ENCODE measurements at regions not wholly inside any gene's neighbourhood (a gene's known extent, or its start where the extent isn't known, plus 50 kb on each side); places are given as distances from the start of the nearest gene placed in this dataset.

GRCh38 chr2:9107168-9108025 is 99.2 kb upstream of the ASAP2 start:
- no peak overlapping the region for H3K27ac Mint-ChIP-seq (ENCODE audit: low read depth, unreplicated experiment)

DNA sequence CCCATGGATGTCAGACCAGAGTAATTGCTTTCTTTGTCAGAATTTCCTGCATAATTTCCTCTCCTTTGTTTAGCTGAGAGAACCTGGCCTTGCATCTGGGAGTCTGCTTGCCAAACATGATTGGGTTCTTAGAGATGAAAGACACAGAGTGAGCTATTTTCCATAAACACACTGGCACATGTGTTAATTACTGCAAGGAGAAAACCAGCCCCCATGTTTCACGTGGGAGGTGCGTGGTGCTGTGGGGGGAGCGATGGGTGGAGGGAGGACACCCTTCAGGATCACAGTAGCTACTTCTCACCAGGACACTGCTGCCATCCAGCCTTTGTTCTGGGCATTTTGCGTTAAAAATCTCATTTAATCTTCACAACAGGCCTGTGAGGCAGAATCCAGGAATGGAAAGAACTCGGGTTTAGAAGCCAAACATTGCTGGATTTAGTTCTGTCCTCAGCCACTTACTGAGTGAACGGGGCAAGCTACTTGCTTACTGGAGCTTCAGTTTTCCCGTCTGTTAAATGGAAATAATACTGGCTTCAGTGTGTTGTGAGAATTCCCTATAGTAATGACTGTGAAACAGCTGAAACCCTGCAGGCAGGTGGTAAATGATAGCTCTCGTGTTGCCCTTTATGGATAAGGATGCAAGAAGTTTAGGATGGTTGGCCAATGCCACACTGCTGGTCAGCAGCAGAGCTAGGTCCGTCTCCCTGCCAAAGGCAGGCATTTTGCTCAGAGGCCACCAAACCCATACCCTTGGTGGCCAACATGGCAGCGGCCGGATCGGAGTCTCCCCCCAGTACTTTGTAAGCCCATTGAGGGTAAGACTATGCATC is 100.1 kb upstream of the ASAP2 start:
- BruUV-seq (replicated peaks): no TSS peak
- DNase-seq (ENCODE audit: unreplicated experiment): no peak
- Mint-ChIP-seq H3K36me3 (ENCODE audit: insufficient read depth, unreplicated experiment) (no peaks in the 10 kb centered on the region), H3K4me1 (ENCODE audit: insufficient read depth, unreplicated experiment) (peaks cover 29% of the 10 kb centered on the region), H3K27ac (ENCODE audit: low read depth, unreplicated experiment) (no peak overlapping the region), H3K4me3 (ENCODE audit: unreplicated experiment) (no peak overlapping the region), H3K27me3 (ENCODE audit: insufficient read depth, unreplicated experiment) (no peaks in the 10 kb centered on the region), H3K9me3 (ENCODE audit: unreplicated experiment) (no peaks in the 10 kb centered on the region)
- ChIA-PET CTCF (interaction anchor here (0.5 to 1.3 kb wide), 3 partner anchors 35 to 1027 kb away, joined by 3 to 4 read pairs (median 4); no protein-coding TSS in a partner anchor), POLR2A (no interaction called here)
- TF ChIP-seq, protein P1, sequence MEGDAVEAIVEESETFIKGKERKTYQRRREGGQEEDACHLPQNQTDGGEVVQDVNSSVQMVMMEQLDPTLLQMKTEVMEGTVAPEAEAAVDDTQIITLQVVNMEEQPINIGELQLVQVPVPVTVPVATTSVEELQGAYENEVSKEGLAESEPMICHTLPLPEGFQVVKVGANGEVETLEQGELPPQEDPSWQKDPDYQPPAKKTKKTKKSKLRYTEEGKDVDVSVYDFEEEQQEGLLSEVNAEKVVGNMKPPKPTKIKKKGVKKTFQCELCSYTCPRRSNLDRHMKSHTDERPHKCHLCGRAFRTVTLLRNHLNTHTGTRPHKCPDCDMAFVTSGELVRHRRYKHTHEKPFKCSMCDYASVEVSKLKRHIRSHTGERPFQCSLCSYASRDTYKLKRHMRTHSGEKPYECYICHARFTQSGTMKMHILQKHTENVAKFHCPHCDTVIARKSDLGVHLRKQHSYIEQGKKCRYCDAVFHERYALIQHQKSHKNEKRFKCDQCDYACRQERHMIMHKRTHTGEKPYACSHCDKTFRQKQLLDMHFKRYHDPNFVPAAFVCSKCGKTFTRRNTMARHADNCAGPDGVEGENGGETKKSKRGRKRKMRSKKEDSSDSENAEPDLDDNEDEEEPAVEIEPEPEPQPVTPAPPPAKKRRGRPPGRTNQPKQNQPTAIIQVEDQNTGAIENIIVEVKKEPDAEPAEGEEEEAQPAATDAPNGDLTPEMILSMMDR (IDR thresholded peaks at IDR 0.05; ENCODE audit: unreplicated experiment): no peak
- intact Hi-C loops (cut with micrococcal nuclease): no loop called here

More at GRCh38 chr2:9107168-9108025, 99.2 kb upstream of the ASAP2 start:
- Mint-ChIP-seq H3K36me3 (ENCODE audit: insufficient read depth, unreplicated experiment) (no peaks in the 10 kb centered on the region), H3K27me3 (ENCODE audit: insufficient read depth, unreplicated experiment) (no peaks in the 10 kb centered on the region), H3K9me3 (ENCODE audit: unreplicated experiment) (no peaks in the 10 kb centered on the region), H3K4me3 (ENCODE audit: unreplicated experiment) (no peak overlapping the region), H3K4me1 (ENCODE audit: insufficient read depth, unreplicated experiment) (peaks cover 34% of the 10 kb centered on the region)
- POLR2A ChIA-PET: interaction anchor here (0.8 to 1.1 kb wide), 2 partner anchors 14 to 15 kb away, joined by 3 to 4 read pairs; no protein-coding TSS in a partner anchor
- intact Hi-C loops (cut with micrococcal nuclease): no loop called here
- peak; percentile 50 for DNase-seq (ENCODE audit: unreplicated experiment)
- TF ChIP-seq, protein P1 (IDR thresholded peaks at IDR 0.05; ENCODE audit: unreplicated experiment): no peak
- CTCF ChIA-PET: interaction anchor here (0.6 to 1.3 kb wide), 4 partner anchors 104 to 1027 kb away, joined by 3 to 5 read pairs (median 4); partner anchors contain the start of gene MBOAT2
- no TSS peak for BruUV-seq (replicated peaks)

GRCh38 chr2:9105601-9106337 is 100.8 kb upstream of the ASAP2 start:
- H3K9me3 Mint-ChIP-seq (ENCODE audit: unreplicated experiment): no peaks in the 10 kb centered on the region
- peak overlapping the region; percentile 55 for H3K27ac Mint-ChIP-seq (ENCODE audit: low read depth, unreplicated experiment)
- intact Hi-C loops (cut with micrococcal nuclease): no loop called here
- H3K4me1 Mint-ChIP-seq (ENCODE audit: insufficient read depth, unreplicated experiment): peaks cover 29% of the 10 kb centered on the region
- ChIA-PET CTCF (interaction anchor here (0.5 kb wide), 1 partner anchor 36 kb away, joined by 4 read pairs; no protein-coding TSS in a partner anchor), POLR2A (no interaction called here)
- TF ChIP-seq, protein P1 (IDR thresholded peaks at IDR 0.05; ENCODE audit: unreplicated experiment): no peak
- no peak for DNase-seq (ENCODE audit: unreplicated experiment)
- BruUV-seq (replicated peaks): no TSS peak
- no peaks in the 10 kb centered on the region for H3K36me3 Mint-ChIP-seq (ENCODE audit: insufficient read depth, unreplicated experiment)
- no peaks in the 10 kb centered on the region for H3K27me3 Mint-ChIP-seq (ENCODE audit: insufficient read depth, unreplicated experiment)
- no peak overlapping the region for H3K4me3 Mint-ChIP-seq (ENCODE audit: unreplicated experiment)

All from MCF 10A (cell line).